GM19025 (cell line): ENCODE measurements at regions not wholly inside any gene's neighbourhood (a gene's known extent, or its start where the extent isn't known, plus 50 kb on each side); places are given as distances from the start of the nearest gene placed in this dataset.
"Not testable (repeated sequence)": the region's sequence is repeated elsewhere in the genome, so short reads cannot be mapped to it uniquely, and the experiment has no call there.

Experiments
- ATAC-seq: cut with Tn5 transposase; IDR thresholded peaks from one replicate; pipeline ENCODE4 v1.9.1; 2021; ENCODE audit warnings: mild to moderate bottlenecking, low read depth, moderate library complexity; ENCODE audit not compliant: unreplicated experiment

- no peak for ATAC-seq
These were observed 808.7 kb upstream of the AUTS2 start for GRCh38 chr7:68789597-68789996.

GRCh38 chr7:68792351-68792750, 805.9 kb upstream of the AUTS2 start:
- ATAC-seq: no peak

- no peak for ATAC-seq
These were observed 804.8 kb upstream of the AUTS2 start for GRCh38 chr7:68793513-68793912.

- ATAC-seq: no peak
These were observed 798.0 kb upstream of the AUTS2 start for GRCh38 chr7:68800316-68800715.

GRCh38 chr7:68805159-68805558, 793.1 kb upstream of the AUTS2 start:
- ATAC-seq: no peak

GRCh38 chr7:68807666-68808065, 790.6 kb upstream of the AUTS2 start:
- no peak for ATAC-seq

- no peak for ATAC-seq
These were observed 784.7 kb upstream of the AUTS2 start for GRCh38 chr7:68813551-68814080.

- no peak for ATAC-seq
These were observed 781.8 kb upstream of the AUTS2 start for GRCh38 chr7:68816491-68816890.

GRCh38 chr7:68820321-68820720, 778.0 kb upstream of the AUTS2 start:
- no peak for ATAC-seq

- no peak for ATAC-seq
These were observed 776.4 kb upstream of the AUTS2 start for GRCh38 chr7:68821846-68822245.

- no peak for ATAC-seq
These were observed 774.1 kb upstream of the AUTS2 start for GRCh38 chr7:68823996-68824780.

- no peak for ATAC-seq
These were observed 769.7 kb upstream of the AUTS2 start for GRCh38 chr7:68828575-68828974.

- ATAC-seq: no peak
These were observed 764.9 kb upstream of the AUTS2 start for GRCh38 chr7:68833422-68833821.

GRCh38 chr7:68839014-68839413, 759.3 kb upstream of the AUTS2 start:
- ATAC-seq: no peak

- no peak for ATAC-seq
These were observed 757.3 kb upstream of the AUTS2 start for GRCh38 chr7:68840991-68841390.

- not testable (repeated sequence) for ATAC-seq
These were observed 754.3 kb upstream of the AUTS2 start for GRCh38 chr7:68843985-68844384.

GRCh38 chr7:68846811-68847325, 751.4 kb upstream of the AUTS2 start:
- ATAC-seq: no peak

- no peak for ATAC-seq
These were observed 745.0 kb upstream of the AUTS2 start for GRCh38 chr7:68853254-68853653.

GRCh38 chr7:68857571-68857970, 740.7 kb upstream of the AUTS2 start:
- ATAC-seq: no peak

GRCh38 chr7:68858497-68858896, 739.8 kb upstream of the AUTS2 start:
- no peak for ATAC-seq

GRCh38 chr7:68861171-68861570, 737.1 kb upstream of the AUTS2 start:
- ATAC-seq: no peak

- ATAC-seq: no peak
These were observed 736.0 kb upstream of the AUTS2 start for GRCh38 chr7:68862261-68862660.
